ENCODE measurements at regions not wholly inside any gene's neighbourhood (a gene's known extent, or its start where the extent isn't known, plus 50 kb on each side); places are given as distances from the start of the nearest gene placed in this dataset.

DNA sequence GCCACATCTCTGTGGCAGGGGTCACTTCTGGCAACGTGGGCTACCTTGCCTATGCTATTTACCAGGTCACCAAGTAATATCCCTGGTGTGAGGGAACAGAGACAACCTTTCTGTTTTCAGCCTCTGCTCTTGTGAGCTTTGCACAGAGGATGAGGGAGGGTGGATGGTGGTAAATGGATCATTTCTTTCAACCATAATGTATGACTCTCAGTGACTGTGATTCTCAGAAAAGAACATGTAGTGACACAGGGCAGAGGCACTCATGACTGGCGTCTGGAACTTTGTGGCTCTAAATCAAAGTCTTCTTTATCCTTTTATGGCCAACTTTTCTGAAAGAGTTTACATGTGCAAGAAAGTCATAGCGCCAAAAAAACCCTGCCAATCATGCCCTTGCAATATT lies 153.5 kb upstream of the USP24 start:
- no peak overlapping the region for H2BK12ac ChIP-seq (ENCODE audit: insufficient read length, low read depth, low read length)
- H3K27ac ChIP-seq (ENCODE audit: insufficient read length, low read depth, low read length), result no peak overlapping the region
- no peaks in the 10 kb centered on the region for H3K79me2 ChIP-seq (ENCODE audit: insufficient read depth, low read length)
- no peak for DNase-seq
- Mint-ChIP-seq H3K27ac (no peak overlapping the region; a peak in 1 of 7 replicates), H3K4me3 (no peak overlapping the region), H3K36me3 (ENCODE audit: insufficient read depth in 1 of 3, low read depth in 3 of 3) (no peaks in the 10 kb centered on the region), H3K27me3 (ENCODE audit: low read depth) (peaks cover 16% of the 10 kb centered on the region), H3K9me3 (no peaks in the 10 kb centered on the region), H3K4me1 (no peaks in the 10 kb centered on the region)
- H2AFZ ChIP-seq (ENCODE audit: low read length), result no peak overlapping the region
- no peaks in the 10 kb centered on the region for H3K4me1 ChIP-seq (ENCODE audit: insufficient read depth, low read length)
- no peak overlapping the region for H3K4me2 ChIP-seq (ENCODE audit: insufficient read depth, insufficient read length, low read length)
- H4K20me1 ChIP-seq (ENCODE audit: control insufficient read depth, insufficient read depth, insufficient read length), result no peaks in the 10 kb centered on the region
- no peak overlapping the region for H3T11ph ChIP-seq (ENCODE audit: low read length)
- H3K23me2 ChIP-seq (ENCODE audit: insufficient read length, low read depth, low read length, poor library complexity, severe bottlenecking), result no peaks in the 10 kb centered on the region
- no peak overlapping the region for H3K23ac ChIP-seq (ENCODE audit: insufficient read length, low read depth, low read length)
- no peak overlapping the region for H3K56ac ChIP-seq (ENCODE audit: insufficient read length, low read depth, low read length)
- no peak overlapping the region for H2BK20ac ChIP-seq (ENCODE audit: low read depth, low read length, poor library complexity, severe bottlenecking)
- H2BK120ac ChIP-seq (ENCODE audit: low read depth, low read length, poor library complexity, severe bottlenecking), result no peak overlapping the region
- H3K27me3 ChIP-seq (ENCODE audit: insufficient read depth, low read length), result no peaks in the 10 kb centered on the region
- H3K18ac ChIP-seq (ENCODE audit: insufficient read length, low read depth, low read length), result no peak overlapping the region
- TF ChIP-seq, protein P1, sequence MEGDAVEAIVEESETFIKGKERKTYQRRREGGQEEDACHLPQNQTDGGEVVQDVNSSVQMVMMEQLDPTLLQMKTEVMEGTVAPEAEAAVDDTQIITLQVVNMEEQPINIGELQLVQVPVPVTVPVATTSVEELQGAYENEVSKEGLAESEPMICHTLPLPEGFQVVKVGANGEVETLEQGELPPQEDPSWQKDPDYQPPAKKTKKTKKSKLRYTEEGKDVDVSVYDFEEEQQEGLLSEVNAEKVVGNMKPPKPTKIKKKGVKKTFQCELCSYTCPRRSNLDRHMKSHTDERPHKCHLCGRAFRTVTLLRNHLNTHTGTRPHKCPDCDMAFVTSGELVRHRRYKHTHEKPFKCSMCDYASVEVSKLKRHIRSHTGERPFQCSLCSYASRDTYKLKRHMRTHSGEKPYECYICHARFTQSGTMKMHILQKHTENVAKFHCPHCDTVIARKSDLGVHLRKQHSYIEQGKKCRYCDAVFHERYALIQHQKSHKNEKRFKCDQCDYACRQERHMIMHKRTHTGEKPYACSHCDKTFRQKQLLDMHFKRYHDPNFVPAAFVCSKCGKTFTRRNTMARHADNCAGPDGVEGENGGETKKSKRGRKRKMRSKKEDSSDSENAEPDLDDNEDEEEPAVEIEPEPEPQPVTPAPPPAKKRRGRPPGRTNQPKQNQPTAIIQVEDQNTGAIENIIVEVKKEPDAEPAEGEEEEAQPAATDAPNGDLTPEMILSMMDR (conservative IDR thresholded peaks at IDR 0.05), result no peak
- no peak overlapping the region for H4K91ac ChIP-seq (ENCODE audit: insufficient read length, low read depth, low read length)
- H4K8ac ChIP-seq (replicated peaks; ENCODE audit: insufficient read length, low read depth, low read length), result no peak overlapping the region
- H3K4ac ChIP-seq (ENCODE audit: low read depth, low read length), result no peak overlapping the region
- H2AK5ac ChIP-seq (ENCODE audit: insufficient read length, low read length), result no peak overlapping the region
- H3K9me3 ChIP-seq (ENCODE audit: control insufficient read depth, low read depth, low read length), result no peaks in the 10 kb centered on the region
- H2BK15ac ChIP-seq (ENCODE audit: low read depth, low read length), result no peak overlapping the region
- no peaks in the 10 kb centered on the region for H3K79me1 ChIP-seq (ENCODE audit: insufficient read depth, low read depth, low read length, poor library complexity, severe bottlenecking)
- H3K14ac ChIP-seq (ENCODE audit: insufficient read depth, low read length), result no peak overlapping the region
- WGBS (ENCODE audit: extremely low coverage, insufficient read length, low lambda C conversion rate), result no CpG with 5 or more reads among the region's 3 CpGs
- H4K5ac ChIP-seq (ENCODE audit: insufficient read length, low read depth, low read length), result no peak overlapping the region
- H2BK5ac ChIP-seq (ENCODE audit: insufficient read length, low read length), result no peak overlapping the region
- no peak overlapping the region for H3K9ac ChIP-seq (ENCODE audit: extremely low read depth, insufficient read length, low read length)

Data from H9 (cell line).